HG03108 (cell line): ENCODE measurements at regions not wholly inside any gene's neighbourhood (a gene's known extent, or its start where the extent isn't known, plus 50 kb on each side); places are given as distances from the start of the nearest gene placed in this dataset.
"Not testable (repeated sequence)": the region's sequence is repeated elsewhere in the genome, so short reads cannot be mapped to it uniquely, and the experiment has no call there.

Source experiments
- ATAC-seq: cut with Tn5 transposase; IDR thresholded peaks from one replicate; pipeline ENCODE4 v1.9.1; 2021; ENCODE audit warnings: moderate library complexity; ENCODE audit not compliant: unreplicated experiment

- no peak for ATAC-seq
These were observed 183.3 kb upstream of the INTU start for GRCh38 chr4:127449449-127449848.

- ATAC-seq: no peak
These were observed 182.5 kb upstream of the INTU start for GRCh38 chr4:127450276-127450675.

- no peak for ATAC-seq
These were observed 168.9 kb upstream of the INTU start for GRCh38 chr4:127463883-127464282.

GRCh38 chr4:127469542-127469941 is 163.2 kb upstream of the INTU start:
- no peak for ATAC-seq

- ATAC-seq: no peak
These were observed 162.6 kb upstream of the INTU start for GRCh38 chr4:127469959-127470809.

- ATAC-seq: not testable (repeated sequence)
These were observed 154.5 kb upstream of the INTU start for GRCh38 chr4:127478271-127478670.

GRCh38 chr4:127479031-127479622 is 153.6 kb upstream of the INTU start:
- ATAC-seq: no peak

- ATAC-seq: no peak
These were observed 150.7 kb upstream of the INTU start for GRCh38 chr4:127482049-127482448.

- no peak for ATAC-seq
These were observed 148.6 kb upstream of the INTU start for GRCh38 chr4:127484117-127484516.

- no peak for ATAC-seq
These were observed 146.5 kb upstream of the INTU start for GRCh38 chr4:127486248-127486647.

GRCh38 chr4:127491571-127491970 is 141.2 kb upstream of the INTU start:
- ATAC-seq: no peak

GRCh38 chr4:127496875-127497274 is 135.9 kb upstream of the INTU start:
- ATAC-seq: not testable (repeated sequence)

GRCh38 chr4:127498366-127498765 is 134.4 kb upstream of the INTU start:
- ATAC-seq: no peak

GRCh38 chr4:127500242-127500641 is 132.5 kb upstream of the INTU start:
- ATAC-seq: no peak

GRCh38 chr4:127501103-127501502 is 131.7 kb upstream of the INTU start:
- no peak for ATAC-seq

GRCh38 chr4:127503111-127503510 is 129.6 kb upstream of the INTU start:
- ATAC-seq: no peak

GRCh38 chr4:127505203-127505602 is 127.6 kb upstream of the INTU start:
- no peak for ATAC-seq

GRCh38 chr4:127506283-127506682 is 126.5 kb upstream of the INTU start:
- ATAC-seq: no peak

- ATAC-seq: no peak
These were observed 123.6 kb upstream of the INTU start for GRCh38 chr4:127509155-127509554.

- ATAC-seq: not testable (repeated sequence)
These were observed 120.1 kb upstream of the INTU start for GRCh38 chr4:127512672-127513071.

GRCh38 chr4:127515259-127515658 is 117.5 kb upstream of the INTU start:
- ATAC-seq: not testable (repeated sequence)

GRCh38 chr4:127518046-127518445 is 114.7 kb upstream of the INTU start:
- no peak for ATAC-seq
